HCT116 (cell line): ENCODE measurements at regions not wholly inside any gene's neighbourhood (a gene's known extent, or its start where the extent isn't known, plus 50 kb on each side); places are given as distances from the start of the nearest gene placed in this dataset.

Experiments
- ATF3 ChIP-seq: IDR thresholded peaks from 2 replicates; pipeline ENCODE4 v1.6.1; 2012
- CBX3 ChIP-seq: IDR thresholded peaks from 2 replicates; pipeline ENCODE4 v1.6.1; 2012; ENCODE audit warnings: low read depth
- EGR1 ChIP-seq: IDR thresholded peaks from 2 replicates; pipeline ENCODE4 v1.6.1; 2012; ENCODE audit warnings: low read depth
- EZH2 ChIP-seq: fragments of 200-600 bp; sonication (generic); IDR thresholded peaks from 2 replicates; pipeline ENCODE4 v1.6.1; 2017; ENCODE audit warnings: antibody characterized with exemption, mixed run types
- EZH2phosphoT487 ChIP-seq: fragments of 200-600 bp; IDR thresholded peaks from 2 replicates; pipeline ENCODE4 v1.6.1; 2018; ENCODE audit warnings: antibody characterized with exemption, borderline replicate concordance
- MAX ChIP-seq: IDR thresholded peaks from 2 replicates; pipeline ENCODE4 v1.6.1; 2012
- POLR2A ChIP-seq: IDR thresholded peaks from 2 replicates; pipeline ENCODE4 v1.7.0; 2011; ENCODE audit warnings: borderline replicate concordance; ENCODE audit not compliant: insufficient read depth, insufficient read length; ENCODE audit errors: extremely low read depth
- POLR2AphosphoS5 ChIP-seq: IDR thresholded peaks from 2 replicates; pipeline ENCODE4 v1.6.1; 2011; ENCODE audit warnings: mild to moderate bottlenecking, low read depth, low read length, moderate library complexity
- RAD21 ChIP-seq: IDR thresholded peaks from 2 replicates; pipeline ENCODE4 v1.6.1; 2012; ENCODE audit warnings: low read depth, mild to moderate bottlenecking
- SRF ChIP-seq: IDR thresholded peaks from 2 replicates; pipeline ENCODE4 v1.6.1; 2012; ENCODE audit warnings: low read depth
- YY1 ChIP-seq: IDR thresholded peaks from 2 replicates; pipeline ENCODE4 v1.6.1; 2011; ENCODE audit warnings: low read length, low read depth, moderate library complexity, mild to moderate bottlenecking; ENCODE audit not compliant: insufficient replicate concordance; ENCODE audit errors: extremely low read depth
- ZNF274 ChIP-seq: fragments of 200-500 bp; sonication (Bioruptor generic); IDR thresholded peaks from 2 replicates; pipeline ENCODE4 v1.6.1; 2014; ENCODE audit warnings: mild to moderate bottlenecking, low read depth, low read length, inconsistent platforms
- TF ChIP-seq, protein P1 (sequence below), 3 experiments: fragments of 200-600 bp in 1 of 3; sonication (generic) in 1 of 3; IDR thresholded peaks in 2 of 3; conservative IDR thresholded peaks in 1 of 3; 2 replicates each; pipeline ENCODE4 v1.5.1; 2012 to 2017; ENCODE audit warnings: low read depth in 2 of 3, low read length in 2 of 3, antibody characterized with exemption in 1 of 3, borderline replicate concordance in 1 of 3, control low read depth in 1 of 3, mild to moderate bottlenecking in 1 of 3, mixed read lengths in 1 of 3, mixed run types in 1 of 3, moderate library complexity in 1 of 3; ENCODE audit not compliant: insufficient read depth in 1 of 3
- TF ChIP-seq, protein P2 (sequence below): IDR thresholded peaks from 2 replicates; pipeline ENCODE4 v1.6.1; 2011; ENCODE audit warnings: mild to moderate bottlenecking, low read length, moderate library complexity; ENCODE audit not compliant: insufficient replicate concordance; ENCODE audit errors: extremely low read depth

GRCh38 chr3:117165601-117166051, 456.0 kb downstream of the TUSC7 start:
- TF ChIP-seq POLR2A: no peak
- TF ChIP-seq, protein P1, sequence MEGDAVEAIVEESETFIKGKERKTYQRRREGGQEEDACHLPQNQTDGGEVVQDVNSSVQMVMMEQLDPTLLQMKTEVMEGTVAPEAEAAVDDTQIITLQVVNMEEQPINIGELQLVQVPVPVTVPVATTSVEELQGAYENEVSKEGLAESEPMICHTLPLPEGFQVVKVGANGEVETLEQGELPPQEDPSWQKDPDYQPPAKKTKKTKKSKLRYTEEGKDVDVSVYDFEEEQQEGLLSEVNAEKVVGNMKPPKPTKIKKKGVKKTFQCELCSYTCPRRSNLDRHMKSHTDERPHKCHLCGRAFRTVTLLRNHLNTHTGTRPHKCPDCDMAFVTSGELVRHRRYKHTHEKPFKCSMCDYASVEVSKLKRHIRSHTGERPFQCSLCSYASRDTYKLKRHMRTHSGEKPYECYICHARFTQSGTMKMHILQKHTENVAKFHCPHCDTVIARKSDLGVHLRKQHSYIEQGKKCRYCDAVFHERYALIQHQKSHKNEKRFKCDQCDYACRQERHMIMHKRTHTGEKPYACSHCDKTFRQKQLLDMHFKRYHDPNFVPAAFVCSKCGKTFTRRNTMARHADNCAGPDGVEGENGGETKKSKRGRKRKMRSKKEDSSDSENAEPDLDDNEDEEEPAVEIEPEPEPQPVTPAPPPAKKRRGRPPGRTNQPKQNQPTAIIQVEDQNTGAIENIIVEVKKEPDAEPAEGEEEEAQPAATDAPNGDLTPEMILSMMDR (IDR thresholded peaks at IDR 0.05 in 2 of 3, conservative IDR thresholded peaks at IDR 0.05 in 1 of 3; ENCODE audit: borderline replicate concordance in 1 of 3, insufficient read depth in 1 of 3, low read depth in 2 of 3, low read length in 2 of 3): no peak
- TF ChIP-seq EZH2: no peak
- no peak for TF ChIP-seq ZNF274
- no peak for TF ChIP-seq MAX
- TF ChIP-seq EZH2phosphoT487: no peak
- no peak for TF ChIP-seq SRF
- no peak for TF ChIP-seq POLR2AphosphoS5
- TF ChIP-seq CBX3: no peak
- TF ChIP-seq, protein P2, sequence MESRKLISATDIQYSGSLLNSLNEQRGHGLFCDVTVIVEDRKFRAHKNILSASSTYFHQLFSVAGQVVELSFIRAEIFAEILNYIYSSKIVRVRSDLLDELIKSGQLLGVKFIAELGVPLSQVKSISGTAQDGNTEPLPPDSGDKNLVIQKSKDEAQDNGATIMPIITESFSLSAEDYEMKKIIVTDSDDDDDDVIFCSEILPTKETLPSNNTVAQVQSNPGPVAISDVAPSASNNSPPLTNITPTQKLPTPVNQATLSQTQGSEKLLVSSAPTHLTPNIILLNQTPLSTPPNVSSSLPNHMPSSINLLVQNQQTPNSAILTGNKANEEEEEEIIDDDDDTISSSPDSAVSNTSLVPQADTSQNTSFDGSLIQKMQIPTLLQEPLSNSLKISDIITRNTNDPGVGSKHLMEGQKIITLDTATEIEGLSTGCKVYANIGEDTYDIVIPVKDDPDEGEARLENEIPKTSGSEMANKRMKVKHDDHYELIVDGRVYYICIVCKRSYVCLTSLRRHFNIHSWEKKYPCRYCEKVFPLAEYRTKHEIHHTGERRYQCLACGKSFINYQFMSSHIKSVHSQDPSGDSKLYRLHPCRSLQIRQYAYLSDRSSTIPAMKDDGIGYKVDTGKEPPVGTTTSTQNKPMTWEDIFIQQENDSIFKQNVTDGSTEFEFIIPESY: no peak
- no peak for TF ChIP-seq EGR1
- TF ChIP-seq RAD21: no peak
- TF ChIP-seq ATF3: no peak
- no peak for TF ChIP-seq YY1
